ENCODE measurements at regions not wholly inside any gene's neighbourhood (a gene's known extent, or its start where the extent isn't known, plus 50 kb on each side); places are given as distances from the start of the nearest gene placed in this dataset.

GRCh38 chr11:29634744-29635143 lies 382.1 kb downstream of the KCNA4 start:
- no peak for TF ChIP-seq ZBTB26 (tag by site-specific recombination; optimal IDR thresholded peaks at IDR 0.05)
- no peak for TF ChIP-seq PRDM6 (tag by site-specific recombination; IDR thresholded peaks at IDR 0.05)
- TF ChIP-seq ZSCAN5A (tag by site-specific recombination; IDR thresholded peaks at IDR 0.05), result no peak
- TF ChIP-seq ZNF169 (tag by site-specific recombination; IDR thresholded peaks at IDR 0.05), result no peak
- no peak for TF ChIP-seq MYNN (tag by site-specific recombination; IDR thresholded peaks at IDR 0.05; ENCODE audit: borderline replicate concordance)
- no peak for TF ChIP-seq OSR2 (tag by site-specific recombination; IDR thresholded peaks at IDR 0.05)
- TF ChIP-seq SCRT2 (tag by site-specific recombination; IDR thresholded peaks at IDR 0.05), result no peak
- CTCF ChIA-PET, result interaction anchor here (0.6 to 1.5 kb wide), 4 partner anchors 10 to 482 kb away, joined by 3 to 6 read pairs (median 4); no protein-coding TSS in a partner anchor
- POLR2A ChIA-PET, result no interaction called here
- H3K4me3 ChIP-seq (ENCODE audit: low read depth, low read length), result no peak overlapping the region
- no peaks in the 10 kb centered on the region for H3K9me3 ChIP-seq (ENCODE audit: control insufficient read depth, insufficient read depth, low read depth, low read length)
- H3K27ac ChIP-seq (ENCODE audit: extremely low read depth, low read depth, low read length), result no peak overlapping the region
- H3K4me1 ChIP-seq (ENCODE audit: control insufficient read depth, insufficient read depth, low read length), result no peaks in the 10 kb centered on the region
- no peaks in the 10 kb centered on the region for H3K36me3 ChIP-seq (ENCODE audit: control insufficient read depth in 2 of 2, insufficient read depth in 1 of 2, low read length in 2 of 2)

- TF ChIP-seq HOXA7 (CRISPR knock-in tag; IDR thresholded peaks at IDR 0.05; ENCODE audit: borderline replicate concordance) (no peak), ZBTB21 (tag by site-specific recombination; IDR thresholded peaks at IDR 0.05) (no peak), ZSCAN5A (tag by site-specific recombination; IDR thresholded peaks at IDR 0.05) (no peak), KLF9 (tag by site-specific recombination; IDR thresholded peaks at IDR 0.05; ENCODE audit: low read depth) (no peak), SCRT1 (tag by site-specific recombination; IDR thresholded peaks at IDR 0.05; ENCODE audit: borderline replicate concordance) (no peak), ZNF248 (tag by site-specific recombination; IDR thresholded peaks at IDR 0.05) (no peak), ZNF266 (tag by site-specific recombination; IDR thresholded peaks at IDR 0.05; ENCODE audit: low read depth) (no peak), ZNF280C (tag by site-specific recombination; IDR thresholded peaks at IDR 0.05) (no peak), ZNF37A (tag by site-specific recombination; IDR thresholded peaks at IDR 0.05) (no peak), ZNF341 (tag by site-specific recombination; IDR thresholded peaks at IDR 0.05; ENCODE audit: low read depth) (no peak), GLI4 (tag by site-specific recombination; IDR thresholded peaks at IDR 0.05) (no peak), ZNF843 (tag by site-specific recombination; IDR thresholded peaks at IDR 0.05) (no peak)
- Histone ChIP-seq H3K9me3 (ENCODE audit: control insufficient read depth, insufficient read depth, low read depth, low read length) (no peaks in the 10 kb centered on the region), H3K4me3 (ENCODE audit: low read depth, low read length) (no peak overlapping the region), H3K36me3 (ENCODE audit: control insufficient read depth in 2 of 2, insufficient read depth in 1 of 2, low read length in 2 of 2) (no peaks in the 10 kb centered on the region), H3K27ac (ENCODE audit: extremely low read depth, low read depth, low read length) (no peak overlapping the region), H3K4me1 (ENCODE audit: control insufficient read depth, insufficient read depth, low read length) (no peaks in the 10 kb centered on the region)
- POLR2A ChIA-PET, result no interaction called here
- CTCF ChIA-PET, result interaction anchor here (0.6 to 1.1 kb wide), 5 partner anchors 9 to 483 kb away, joined by 3 to 5 read pairs (median 3); no protein-coding TSS in a partner anchor
These were observed 382.6 kb downstream of the KCNA4 start for GRCh38 chr11:29634244-29634643.
